Caki2 (cell line): ENCODE measurements at regions not wholly inside any gene's neighbourhood (a gene's known extent, or its start where the extent isn't known, plus 50 kb on each side); places are given as distances from the start of the nearest gene placed in this dataset.
"Not testable (repeated sequence)": the region's sequence is repeated elsewhere in the genome, so short reads cannot be mapped to it uniquely, and the experiment has no call there.

Experiments used
- DNase-seq: peaks from one replicate; pipeline ENCODE4 v3.0.0-alpha.2; 2015; ENCODE audit warnings: low read depth
- in situ Hi-C: cut with HindIII; loops from 2 replicates; pipeline ENCODE4 v1.10.0; 2016; ENCODE audit warnings: low sequenced_read_pairs, low pct_unique_long_range_greater_than_20kb, mixed read lengths

DNA sequence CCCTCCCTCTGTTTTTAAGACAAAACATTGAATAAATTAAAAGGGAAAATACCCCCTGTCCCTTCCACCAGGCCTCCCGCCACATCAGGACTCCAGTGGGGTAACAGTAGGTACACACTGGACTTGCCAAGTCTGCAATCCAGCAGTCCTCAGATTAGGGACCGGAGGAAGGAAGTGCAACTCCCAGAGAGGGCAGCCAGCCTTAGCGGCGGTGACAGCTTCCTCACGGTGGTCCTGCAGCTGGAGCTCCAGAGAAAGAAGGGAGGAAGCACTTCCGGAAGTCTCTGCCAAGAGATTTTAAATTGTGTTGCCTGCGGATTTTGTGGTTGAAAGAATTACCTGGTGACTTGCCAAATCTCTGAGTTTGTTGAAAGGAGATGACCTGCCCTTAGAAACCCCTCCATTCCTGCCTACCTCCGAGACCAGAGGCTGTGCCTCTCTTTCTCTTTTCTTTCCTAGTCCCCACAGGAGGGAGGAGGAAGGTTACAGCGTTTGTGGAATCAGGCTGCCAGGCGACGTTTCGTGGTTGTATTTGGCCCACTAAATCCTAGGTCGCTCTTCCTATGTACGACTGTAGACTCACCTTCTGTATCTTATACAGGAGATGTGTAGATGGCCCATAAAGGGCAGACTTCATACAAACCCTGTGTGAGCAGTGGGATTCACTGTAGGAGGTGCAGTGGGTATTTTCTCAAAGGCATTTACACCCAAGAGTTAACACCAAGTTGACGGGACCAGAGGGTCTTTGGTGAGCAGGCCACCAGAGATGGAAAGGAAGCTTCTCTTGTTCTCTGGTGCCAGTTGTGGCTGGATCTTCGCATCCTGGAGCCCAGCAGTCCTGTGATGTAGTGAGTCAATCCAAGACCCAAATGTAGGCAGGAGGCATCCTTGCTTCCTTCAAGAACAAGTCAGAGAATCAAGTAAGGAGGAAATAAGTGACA, 77.9 kb downstream of the INSIG1 start:
- in situ Hi-C loops: no loop called here

DNA sequence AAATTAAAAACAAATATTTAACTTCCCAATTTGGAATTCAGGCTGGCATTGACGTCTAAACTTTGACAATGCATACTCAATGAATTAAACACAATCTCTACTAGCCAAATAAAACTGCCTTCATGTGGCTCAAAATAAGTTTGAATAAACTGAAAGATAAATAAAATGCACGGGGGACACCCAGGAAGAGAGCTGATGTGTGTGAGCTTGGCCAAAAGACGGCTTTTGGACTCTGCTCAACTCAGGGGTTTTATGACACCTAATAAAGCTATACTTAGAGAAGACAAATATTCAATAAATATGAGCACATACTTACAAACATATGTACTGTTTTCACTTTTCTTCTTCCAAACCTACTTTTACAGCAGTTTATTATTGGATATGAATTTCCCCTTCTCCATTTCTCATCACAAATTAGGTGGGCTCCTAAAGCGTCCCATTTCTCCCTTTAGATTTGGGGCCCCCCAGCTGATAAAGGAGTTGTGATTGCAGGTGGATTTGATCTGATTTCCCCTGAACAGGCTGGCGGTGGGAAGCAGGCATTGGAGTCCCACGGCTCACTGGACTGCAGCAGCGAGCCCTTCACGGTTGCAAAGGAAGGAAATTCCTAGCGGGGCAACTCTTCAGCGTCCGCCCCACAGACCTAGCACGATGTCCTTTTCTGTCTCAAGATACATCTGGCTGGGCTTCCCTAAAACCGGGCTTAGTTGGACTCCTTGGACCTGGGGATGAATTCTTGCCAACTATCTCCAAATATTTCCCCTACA, 79.6 kb downstream of the INSIG1 start:
- no peak for DNase-seq
- in situ Hi-C loops: no loop called here

More for the DNA sequence above, 77.9 kb downstream of the INSIG1 start:
- no peak for DNase-seq

DNA sequence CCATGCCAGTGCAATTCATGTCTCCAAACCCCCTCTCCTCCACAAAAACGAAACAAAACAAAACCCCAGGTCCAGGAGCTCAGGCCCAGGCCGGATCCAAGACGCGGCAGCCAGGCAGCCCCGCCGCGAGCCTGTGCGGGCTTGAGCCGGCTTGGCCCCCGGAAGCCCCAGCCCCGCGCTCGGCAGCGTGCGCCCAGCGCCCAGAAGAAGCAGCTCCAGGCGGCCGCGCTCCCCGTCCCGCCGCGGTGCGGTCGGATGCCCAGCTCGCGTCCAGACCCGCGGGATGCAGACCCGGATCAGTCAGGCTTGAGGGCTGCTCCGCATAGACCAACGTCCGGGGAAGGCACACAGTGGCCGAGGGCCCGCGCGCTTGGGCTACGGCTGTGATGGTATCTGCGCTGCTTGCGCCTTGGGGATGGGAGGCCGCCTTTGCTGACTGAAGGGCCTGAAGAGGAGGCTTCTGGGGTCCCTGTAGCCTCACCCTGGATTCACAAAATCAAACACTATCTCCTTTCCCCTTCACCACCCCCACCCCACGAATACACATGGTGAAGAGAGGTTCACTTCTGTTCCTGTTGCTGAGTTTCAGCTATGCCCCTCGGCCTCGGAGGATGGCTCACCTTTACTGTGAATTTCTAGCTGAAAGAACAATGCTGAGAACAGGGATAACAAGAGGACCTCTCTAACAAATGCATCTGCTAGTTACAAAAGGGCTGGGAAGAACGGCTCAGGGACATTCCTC, 79.9 kb upstream of the EN2 start:
- no peak for DNase-seq
- in situ Hi-C loops: no loop called here

DNA sequence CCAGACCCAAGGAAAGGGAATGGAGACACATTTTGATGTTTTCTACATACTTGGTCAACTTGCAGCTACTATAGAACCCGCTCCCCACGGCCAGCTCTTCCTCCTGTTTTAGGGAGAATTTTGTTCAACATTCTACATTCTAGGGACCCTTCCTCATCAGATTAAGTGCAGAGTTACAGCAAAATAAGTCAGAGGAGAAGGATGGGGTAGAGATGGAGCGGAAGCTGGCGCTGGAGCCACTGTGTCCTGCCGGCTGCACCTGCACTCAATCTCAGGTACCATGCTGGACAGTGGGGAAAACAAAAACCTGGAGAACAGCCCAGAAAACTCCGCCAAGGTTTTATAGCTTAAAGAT, 79.4 kb upstream of the EN2 start:
- DNase-seq: no peak
- in situ Hi-C loops: no loop called here

DNA sequence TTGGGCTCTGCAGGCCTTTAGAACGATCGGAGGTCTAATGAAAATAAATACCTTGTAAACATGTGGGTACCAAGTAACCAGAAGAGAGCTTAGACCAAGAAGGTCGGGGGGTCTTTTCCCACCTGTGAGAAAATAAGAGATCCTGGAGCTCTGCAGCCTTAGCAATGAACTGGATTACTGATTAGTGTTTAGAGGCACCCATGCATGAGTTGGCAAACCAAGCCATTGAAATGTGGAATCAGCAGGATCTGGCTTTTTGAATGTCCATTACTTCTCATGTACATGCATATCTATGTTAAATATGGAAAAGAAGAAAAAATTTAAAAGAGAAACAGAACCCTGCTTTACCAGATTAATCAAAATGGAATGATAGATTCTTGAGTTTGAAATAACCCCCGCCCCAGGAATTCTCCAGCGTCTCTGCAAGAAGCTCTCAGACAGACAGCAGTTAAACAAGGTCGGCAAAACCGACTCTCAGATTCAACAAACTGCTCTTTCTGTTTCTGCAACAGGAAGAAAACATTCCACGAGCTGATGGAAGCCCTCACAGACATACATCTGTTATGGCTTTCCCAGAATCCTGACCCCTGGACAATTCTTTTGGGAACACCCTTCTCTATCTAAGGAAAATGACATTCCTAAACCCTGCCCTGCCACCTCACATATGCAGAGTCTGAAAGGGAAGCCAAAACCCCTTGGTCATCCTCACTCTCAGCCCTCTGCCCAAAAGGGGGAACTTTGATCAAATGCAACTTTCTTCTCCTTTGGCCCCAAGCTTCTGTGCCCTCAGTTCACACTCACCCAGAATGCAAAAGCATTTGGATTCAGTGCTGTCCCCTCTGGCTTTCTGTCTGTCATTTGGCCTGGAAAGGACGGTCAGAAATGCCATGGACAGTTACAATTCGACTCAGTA, 78.7 kb upstream of the EN2 start:
- no peak for DNase-seq
- in situ Hi-C loops: no loop called here

DNA sequence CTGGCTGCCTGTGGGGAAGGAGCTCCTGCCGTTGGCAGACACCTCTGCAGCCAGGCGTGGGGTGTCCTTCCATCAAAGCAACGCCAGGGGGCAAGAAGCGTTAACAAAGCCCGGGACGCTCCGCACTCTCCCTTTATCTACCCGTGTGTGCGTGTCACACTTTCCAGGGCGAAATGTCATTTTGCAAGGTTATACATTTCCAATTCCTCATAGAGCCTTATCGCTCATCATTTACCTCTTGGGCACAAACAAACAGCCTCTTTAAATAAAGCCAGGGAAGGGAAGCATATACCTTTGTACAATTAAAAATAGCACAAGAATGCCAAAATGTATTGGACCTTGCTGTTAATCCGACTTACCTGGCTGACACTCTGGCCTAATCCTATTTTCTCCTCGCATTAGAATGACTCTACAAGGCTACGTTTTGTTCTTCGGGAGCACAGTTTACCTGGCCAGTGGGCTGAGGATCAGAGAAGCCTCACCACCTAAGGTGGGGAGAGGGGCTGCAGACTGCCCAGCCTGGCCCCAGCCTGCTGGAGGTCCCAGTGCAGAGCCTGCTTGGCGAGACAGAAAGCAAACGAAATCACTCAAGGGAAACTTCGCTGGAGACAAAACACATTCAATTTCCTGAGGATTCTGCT, 77.6 kb upstream of the EN2 start:
- in situ Hi-C loops: no loop called here
- DNase-seq: peak; percentile 44

DNA sequence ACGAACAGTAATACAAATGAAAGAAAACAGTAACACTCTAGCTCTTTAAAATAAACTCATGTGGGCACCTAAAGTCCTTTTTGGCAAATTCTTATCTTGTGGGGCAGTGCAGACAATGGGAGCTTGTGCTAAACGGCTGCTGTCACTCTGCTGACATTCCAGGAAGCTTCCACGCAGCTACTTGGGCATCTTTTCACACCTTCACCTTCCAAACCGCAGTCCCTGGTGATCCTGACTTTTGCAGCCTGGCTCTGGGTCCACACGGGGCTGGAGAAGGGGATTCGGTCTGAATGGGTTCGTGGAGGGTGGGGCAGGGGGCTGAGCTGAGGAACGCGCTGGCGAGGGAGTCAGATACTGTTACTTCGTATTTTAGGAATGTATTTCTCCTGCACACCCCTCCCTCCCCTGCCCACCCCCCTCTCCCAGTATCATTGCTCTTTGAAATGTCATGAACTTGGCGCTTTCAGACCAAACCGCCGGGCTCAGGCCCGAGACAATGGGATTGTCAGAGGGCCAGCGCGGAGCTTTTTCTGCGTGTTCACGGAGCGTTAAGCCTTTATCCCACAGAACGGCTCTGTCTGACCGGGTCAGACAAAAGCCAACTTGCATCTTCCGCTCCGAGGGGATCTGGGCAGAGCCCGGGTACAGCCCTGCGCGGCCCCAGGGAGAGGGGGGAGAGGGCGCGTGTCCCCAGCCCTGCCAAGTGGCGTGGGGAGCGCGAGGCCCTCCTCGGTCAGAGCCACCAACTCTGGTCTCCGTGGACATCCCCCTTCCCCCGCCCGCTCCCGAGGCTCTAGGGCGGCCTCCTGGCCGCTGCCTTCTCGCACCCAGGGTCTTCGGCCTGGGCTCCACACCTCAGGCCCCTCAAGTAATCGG, 76.7 kb upstream of the EN2 start:
- in situ Hi-C loops: no loop called here
- no peak for DNase-seq

DNA sequence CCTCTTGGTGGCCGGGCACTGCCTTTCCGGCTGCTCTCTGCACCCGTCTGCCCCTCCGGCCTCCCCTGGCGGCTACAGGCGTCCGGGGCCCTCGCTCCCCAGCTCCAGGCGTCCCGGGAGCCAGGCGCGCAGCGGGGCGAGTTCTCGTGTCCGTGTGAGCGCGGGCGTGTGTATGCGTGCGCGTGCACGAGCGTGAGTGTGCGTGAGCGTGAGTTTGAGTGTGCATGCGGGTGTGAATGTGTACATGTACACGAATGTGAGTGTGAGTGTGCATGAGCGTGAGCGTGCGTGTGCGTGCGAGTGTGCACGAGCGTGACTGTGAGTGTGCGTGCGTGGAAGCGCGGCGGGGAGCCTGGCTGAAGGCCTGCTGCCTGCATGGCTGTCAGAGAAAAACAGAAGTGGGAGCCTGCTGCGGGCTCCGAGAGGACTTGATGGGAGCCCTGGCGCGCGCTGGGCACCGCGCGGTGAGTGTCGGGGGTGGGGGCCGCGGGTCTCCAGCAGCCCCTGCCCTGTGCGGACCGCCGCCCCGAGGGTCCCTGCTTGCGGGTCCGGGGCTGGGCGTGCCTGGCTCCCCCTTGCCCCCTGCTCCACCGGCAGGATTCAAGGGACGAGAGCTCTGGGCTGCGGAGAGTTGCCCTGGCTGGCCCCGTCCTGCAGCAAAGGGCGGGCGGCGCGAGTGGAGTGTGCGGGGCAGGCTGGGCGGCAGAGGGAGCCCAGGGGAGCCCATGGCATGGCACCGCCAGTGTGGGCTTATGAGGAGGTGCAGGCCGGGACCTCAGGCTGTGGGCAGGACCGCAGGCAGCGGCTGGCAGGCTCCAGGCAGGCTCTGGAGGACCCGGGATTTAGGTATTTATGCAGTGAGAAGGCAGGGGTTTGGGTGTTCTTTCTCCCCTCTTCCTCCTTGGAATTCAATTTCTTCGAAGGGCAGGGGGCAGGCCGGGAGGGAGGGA, 75.8 kb upstream of the EN2 start:
- in situ Hi-C loops: no loop called here
- DNase-seq: no peak

DNA sequence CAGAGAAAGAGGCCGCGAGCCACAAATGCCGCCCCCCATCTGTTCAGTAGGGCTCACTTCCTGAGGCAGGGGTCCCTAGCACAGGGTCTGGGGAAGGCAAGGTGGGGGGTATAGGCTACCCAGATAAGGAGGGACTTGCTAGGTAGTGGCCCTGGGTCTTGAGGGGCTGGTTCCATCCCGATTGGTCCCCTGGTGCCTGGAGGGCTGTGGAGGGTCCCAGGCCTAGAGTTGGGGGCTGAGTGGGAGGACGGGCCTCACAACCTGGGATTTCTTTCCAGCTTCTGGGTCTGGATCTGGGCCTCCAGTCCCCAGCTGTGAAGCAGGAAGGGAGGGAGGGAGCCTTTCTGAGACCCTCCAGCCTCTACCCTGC, 75.1 kb upstream of the EN2 start:
- DNase-seq: no peak
- in situ Hi-C loops: no loop called here

DNA sequence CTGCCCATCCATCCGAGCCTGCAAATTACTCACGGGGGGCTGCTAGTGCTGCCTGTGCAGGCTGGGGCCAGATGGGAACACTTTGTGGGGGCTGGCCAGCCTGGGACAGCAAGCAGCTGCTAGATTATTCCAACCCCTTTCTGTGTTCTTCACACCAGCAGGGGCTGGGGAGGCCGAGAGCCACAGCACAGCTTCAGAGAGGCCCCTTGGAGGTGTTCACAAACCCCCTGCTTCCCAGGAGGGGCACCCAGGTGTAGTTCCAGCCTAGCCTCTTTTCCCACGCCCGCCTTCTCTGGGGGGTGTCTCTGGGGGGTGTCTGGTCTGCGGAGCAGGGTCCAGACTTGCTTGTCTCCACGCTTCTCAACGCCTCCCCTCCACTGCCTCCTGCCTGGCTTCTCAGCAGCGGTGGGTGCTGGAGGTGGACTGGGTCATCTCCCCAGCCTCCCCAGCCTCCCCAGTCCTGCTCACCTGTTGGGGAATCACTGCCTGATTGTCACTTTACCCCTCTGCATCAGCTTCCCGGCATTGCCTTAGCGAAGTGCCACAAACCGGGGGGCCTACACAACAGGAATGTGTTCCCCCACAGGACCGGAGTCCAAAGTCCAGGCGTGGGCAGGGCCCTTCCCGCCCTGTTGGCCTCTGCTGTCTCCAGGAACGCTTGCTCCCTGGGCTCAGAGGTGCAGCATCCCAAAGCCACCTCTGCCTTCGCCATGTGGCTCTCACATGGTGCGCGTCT, 74.0 kb upstream of the EN2 start:
- DNase-seq: no peak
- in situ Hi-C loops: no loop called here

DNA sequence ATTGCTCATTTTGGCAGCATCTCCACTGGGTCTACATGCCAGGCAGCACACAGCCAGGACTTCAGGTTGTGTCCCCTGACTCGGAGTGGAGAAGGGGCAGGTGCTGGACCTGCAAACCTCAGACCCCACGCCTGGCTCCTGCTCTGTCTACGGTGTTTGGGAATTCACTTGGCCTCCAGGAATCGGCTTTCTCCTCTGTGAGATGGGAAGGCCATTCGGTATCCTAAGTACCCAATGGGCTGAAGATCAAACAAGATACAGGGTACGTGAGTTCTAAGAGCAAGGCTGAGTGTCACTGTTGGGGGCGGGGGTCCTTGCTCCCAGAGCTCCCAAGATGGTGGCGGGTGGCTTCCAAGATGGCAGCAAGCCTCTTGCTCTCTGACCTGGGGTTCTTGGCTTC, 73.2 kb upstream of the EN2 start:
- DNase-seq: no peak
- in situ Hi-C loops: no loop called here

DNA sequence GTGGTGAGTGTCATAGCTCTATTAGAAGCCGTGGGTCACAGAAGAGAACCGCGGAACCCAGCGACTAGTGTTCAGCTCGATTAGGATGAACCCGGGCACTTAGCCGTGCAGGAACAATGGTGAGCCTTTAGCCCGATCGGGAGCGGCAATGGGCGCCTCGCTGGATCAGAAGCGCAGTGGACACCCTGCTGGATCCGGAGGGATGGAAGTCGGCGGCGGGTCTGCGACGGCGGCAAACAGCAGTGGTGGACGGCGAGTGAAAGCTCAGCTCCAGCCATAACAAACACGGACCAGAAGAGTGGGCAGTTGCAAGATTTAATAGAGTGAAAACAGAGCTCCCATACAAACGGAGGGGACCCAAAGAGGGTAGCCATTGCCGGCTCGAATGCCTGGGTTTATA, 72.7 kb upstream of the EN2 start:
- in situ Hi-C loops: not testable (repeated sequence)

DNA sequence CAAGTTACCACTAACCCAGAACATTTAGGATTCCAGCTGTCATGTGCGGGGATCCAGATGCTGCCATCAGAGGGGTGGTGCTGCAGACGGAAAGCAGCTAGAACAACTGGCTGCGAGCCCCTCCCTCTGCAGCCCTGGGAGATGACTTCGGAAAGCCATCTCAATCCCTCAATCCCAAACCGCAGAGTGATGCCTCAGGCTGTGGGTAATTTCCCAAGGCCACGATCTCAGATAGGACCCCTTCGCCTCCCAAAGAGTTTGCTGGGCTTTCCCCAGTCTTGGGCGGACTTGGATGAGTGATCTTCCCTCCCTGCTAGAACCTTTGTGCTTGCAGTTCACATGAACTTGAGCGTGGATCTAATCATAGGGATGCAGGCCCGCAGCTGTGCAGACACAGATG, 71.3 kb upstream of the EN2 start:
- no peak for DNase-seq
- in situ Hi-C loops: no loop called here

More for the DNA sequence above, 72.7 kb upstream of the EN2 start:
- DNase-seq: not testable (repeated sequence)

DNA sequence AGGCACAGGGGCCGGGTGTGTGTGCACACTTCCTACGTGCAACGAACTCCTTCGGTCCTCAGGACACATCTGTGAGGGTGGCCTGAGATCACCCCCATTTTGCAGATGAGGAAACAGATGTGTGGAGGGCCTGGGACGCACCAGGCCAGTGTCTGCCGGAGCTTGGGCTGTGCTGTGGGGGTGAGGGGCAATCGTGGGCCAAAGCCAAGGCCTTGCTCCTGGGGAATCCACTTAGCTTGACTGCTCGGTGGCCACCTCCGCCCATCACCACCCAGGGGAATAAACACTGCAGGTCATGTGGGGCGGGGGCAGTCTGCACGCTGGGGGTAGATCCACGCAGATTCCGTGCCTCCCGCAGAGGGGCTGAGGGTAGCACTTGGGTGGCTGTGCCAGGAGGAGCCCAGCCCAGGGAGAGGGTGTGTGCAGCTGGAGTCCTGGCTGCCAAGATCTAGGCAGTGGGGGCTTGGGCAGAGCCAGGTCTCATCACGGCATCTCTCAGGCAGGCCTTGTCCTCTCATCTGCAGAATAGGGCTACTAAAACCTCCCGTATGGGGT, 70.8 kb upstream of the EN2 start:
- in situ Hi-C loops: no loop called here
- DNase-seq: no peak

DNA sequence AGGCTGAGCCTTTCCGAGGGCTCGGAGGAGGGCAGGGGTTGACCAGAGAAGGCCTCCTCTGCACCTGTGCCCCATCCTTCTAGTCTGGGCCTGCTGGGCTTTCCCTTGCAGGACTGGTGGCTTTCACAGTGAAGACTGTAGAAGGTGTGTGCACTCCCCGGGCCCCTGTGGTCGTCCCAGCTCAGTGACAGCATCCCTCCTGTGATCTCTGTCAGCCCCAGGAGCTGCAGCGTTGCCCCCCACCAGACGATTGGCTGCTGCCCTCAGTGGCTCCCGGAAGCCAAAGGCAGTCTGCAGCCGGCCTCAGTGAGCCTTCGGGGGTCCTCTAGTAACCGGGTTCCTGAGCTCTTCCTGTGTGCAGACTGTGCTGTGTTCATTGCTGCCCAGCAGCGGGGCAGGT, 69.4 kb upstream of the EN2 start:
- no peak for DNase-seq
- in situ Hi-C loops: no loop called here
